ENCODE measurements at regions not wholly inside any gene's neighbourhood (a gene's known extent, or its start where the extent isn't known, plus 50 kb on each side); places are given as distances from the start of the nearest gene placed in this dataset.

GRCh38 chr3:59418836-59419235 is 369.0 kb upstream of the CFAP20DC start:
- Histone ChIP-seq H3K4me3 (no peak overlapping the region), H3K27me3 (no peaks in the 10 kb centered on the region), H3K4me1 (no peaks in the 10 kb centered on the region), H3K9me3 (no peaks in the 10 kb centered on the region), H3K36me3 (no peaks in the 10 kb centered on the region), H3K27ac (no peak overlapping the region)
- ATAC-seq (no peak), DNase-seq (no peak)
- intact Hi-C loops (cut with DNase I), result no loop called here
- TF ChIP-seq, protein P1, sequence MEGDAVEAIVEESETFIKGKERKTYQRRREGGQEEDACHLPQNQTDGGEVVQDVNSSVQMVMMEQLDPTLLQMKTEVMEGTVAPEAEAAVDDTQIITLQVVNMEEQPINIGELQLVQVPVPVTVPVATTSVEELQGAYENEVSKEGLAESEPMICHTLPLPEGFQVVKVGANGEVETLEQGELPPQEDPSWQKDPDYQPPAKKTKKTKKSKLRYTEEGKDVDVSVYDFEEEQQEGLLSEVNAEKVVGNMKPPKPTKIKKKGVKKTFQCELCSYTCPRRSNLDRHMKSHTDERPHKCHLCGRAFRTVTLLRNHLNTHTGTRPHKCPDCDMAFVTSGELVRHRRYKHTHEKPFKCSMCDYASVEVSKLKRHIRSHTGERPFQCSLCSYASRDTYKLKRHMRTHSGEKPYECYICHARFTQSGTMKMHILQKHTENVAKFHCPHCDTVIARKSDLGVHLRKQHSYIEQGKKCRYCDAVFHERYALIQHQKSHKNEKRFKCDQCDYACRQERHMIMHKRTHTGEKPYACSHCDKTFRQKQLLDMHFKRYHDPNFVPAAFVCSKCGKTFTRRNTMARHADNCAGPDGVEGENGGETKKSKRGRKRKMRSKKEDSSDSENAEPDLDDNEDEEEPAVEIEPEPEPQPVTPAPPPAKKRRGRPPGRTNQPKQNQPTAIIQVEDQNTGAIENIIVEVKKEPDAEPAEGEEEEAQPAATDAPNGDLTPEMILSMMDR (IDR thresholded peaks at IDR 0.05), result no peak

- H3K9me3 ChIP-seq, result no peaks in the 10 kb centered on the region
- H3K4me1 ChIP-seq, result no peaks in the 10 kb centered on the region
- no peak overlapping the region for H3K27ac ChIP-seq
- no peak for DNase-seq
- intact Hi-C loops (cut with DNase I), result no loop called here
- H3K4me3 ChIP-seq, result no peak overlapping the region
- H3K27me3 ChIP-seq, result no peaks in the 10 kb centered on the region
- no peaks in the 10 kb centered on the region for H3K36me3 ChIP-seq
- TF ChIP-seq, protein P1 (IDR thresholded peaks at IDR 0.05), result no peak
- no peak for ATAC-seq
Observed at GRCh38 chr3:59412516-59412915, 362.7 kb upstream of the CFAP20DC start.

DNA sequence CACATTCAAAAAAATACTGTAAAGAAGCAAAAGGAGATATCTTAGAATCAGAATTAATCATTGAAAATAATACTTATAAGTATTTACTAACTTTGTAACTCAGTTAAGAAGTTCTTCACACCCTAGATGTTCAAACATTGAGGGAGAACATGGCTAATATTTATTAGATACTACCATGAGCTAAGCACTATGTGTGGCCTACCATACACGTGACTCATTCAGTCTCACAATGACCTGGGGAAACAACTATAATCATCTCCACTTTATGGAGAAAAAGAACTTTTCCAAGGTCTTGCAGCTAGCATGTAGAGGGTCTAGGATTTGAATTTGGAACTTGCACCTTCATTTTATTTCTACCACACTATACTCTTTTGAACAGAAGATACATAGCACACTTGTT is 361.9 kb upstream of the CFAP20DC start:
- TF ChIP-seq, protein P1 (IDR thresholded peaks at IDR 0.05), result no peak
- intact Hi-C loops (cut with DNase I), result no loop called here

DNA sequence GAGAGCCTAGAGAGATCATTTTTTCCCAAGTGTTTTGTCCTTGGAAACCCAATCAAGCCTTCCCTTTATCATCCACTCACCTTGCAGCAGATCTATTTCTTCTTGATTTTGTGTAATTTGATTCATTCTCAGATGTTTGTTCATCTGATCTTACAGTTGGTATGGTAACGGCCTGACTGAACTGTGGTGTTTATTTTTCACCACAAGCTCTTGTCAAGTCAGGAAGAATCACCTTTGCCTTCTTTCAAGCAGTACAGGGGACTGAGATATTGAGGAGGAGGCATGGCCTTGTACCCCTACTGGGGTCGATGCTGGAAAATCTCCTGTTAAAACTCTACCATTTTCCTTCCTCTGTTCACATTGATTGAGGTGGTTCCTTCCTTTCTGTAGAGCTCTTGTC is 361.4 kb upstream of the CFAP20DC start:
- intact Hi-C loops (cut with DNase I), result no loop called here
- H3K36me3 ChIP-seq, result no peaks in the 10 kb centered on the region
- ATAC-seq (no peak), DNase-seq (no peak)
- no peaks in the 10 kb centered on the region for H3K4me1 ChIP-seq
- no peaks in the 10 kb centered on the region for H3K9me3 ChIP-seq
- H3K4me3 ChIP-seq, result no peak overlapping the region
- H3K27me3 ChIP-seq, result no peaks in the 10 kb centered on the region
- H3K27ac ChIP-seq, result no peak overlapping the region
- TF ChIP-seq, protein P1 (IDR thresholded peaks at IDR 0.05), result no peak

More for the DNA sequence above, 361.9 kb upstream of the CFAP20DC start:
- ATAC-seq (peak; percentile 53), DNase-seq (no peak)
- Histone ChIP-seq H3K36me3 (no peaks in the 10 kb centered on the region), H3K27ac (no peak overlapping the region), H3K9me3 (no peaks in the 10 kb centered on the region), H3K27me3 (no peaks in the 10 kb centered on the region), H3K4me1 (no peaks in the 10 kb centered on the region), H3K4me3 (no peak overlapping the region)

GRCh38 chr3:59408047-59408624 is 358.3 kb upstream of the CFAP20DC start:
- H3K4me3 ChIP-seq, result no peak overlapping the region
- intact Hi-C loops (cut with DNase I), result no loop called here
- no peaks in the 10 kb centered on the region for H3K4me1 ChIP-seq
- DNase-seq, result no peak
- TF ChIP-seq, protein P1 (IDR thresholded peaks at IDR 0.05), result no peak
- H3K27me3 ChIP-seq, result no peaks in the 10 kb centered on the region
- H3K9me3 ChIP-seq, result no peaks in the 10 kb centered on the region
- H3K36me3 ChIP-seq, result no peaks in the 10 kb centered on the region
- ATAC-seq, result no peak
- H3K27ac ChIP-seq, result no peak overlapping the region
